Myocyte (in vitro differentiated cells): ENCODE measurements at regions not wholly inside any gene's neighbourhood (a gene's known extent, or its start where the extent isn't known, plus 50 kb on each side); places are given as distances from the start of the nearest gene placed in this dataset.
A peak's percentile ranks its signal among the peaks of the same experiment; 100 is the strongest.

Source experiments
- DNase-seq: peaks from one replicate; pipeline ENCODE4 v3.0.0-alpha.2; 2012; ENCODE audit warnings: low read depth

- no peak for DNase-seq
Measured at GRCh38 chr10:21031232-21031795, 134.2 kb upstream of the NEBL start.

- no peak for DNase-seq
Measured at GRCh38 chr10:21030091-21030490, 133.0 kb upstream of the NEBL start.

- DNase-seq = no peak
Measured at GRCh38 chr10:21022821-21023220, 125.7 kb upstream of the NEBL start.

- DNase-seq = no peak
Measured at GRCh38 chr10:21021843-21022594, 124.9 kb upstream of the NEBL start.

GRCh38 chr10:21021231-21021630 lies 124.1 kb upstream of the NEBL start:
- no peak for DNase-seq

GRCh38 chr10:21020545-21020944 lies 123.4 kb upstream of the NEBL start:
- peak; percentile 40 for DNase-seq

GRCh38 chr10:21019436-21019835 lies 122.3 kb upstream of the NEBL start:
- DNase-seq = no peak

- no peak for DNase-seq
Measured at GRCh38 chr10:21015851-21016250, 118.7 kb upstream of the NEBL start.

GRCh38 chr10:21014141-21014540 lies 117.0 kb upstream of the NEBL start:
- DNase-seq = no peak

- DNase-seq = no peak
Measured at GRCh38 chr10:21011433-21012018, 114.4 kb upstream of the NEBL start.

GRCh38 chr10:21010615-21011014 lies 113.5 kb upstream of the NEBL start:
- no peak for DNase-seq

- no peak for DNase-seq
Measured at GRCh38 chr10:21003240-21003822, 106.2 kb upstream of the NEBL start.

GRCh38 chr10:21002091-21002878 lies 105.2 kb upstream of the NEBL start:
- DNase-seq = no peak

GRCh38 chr10:20999699-21000098 lies 102.6 kb upstream of the NEBL start:
- no peak for DNase-seq

GRCh38 chr10:20998036-20998435 lies 100.9 kb upstream of the NEBL start:
- no peak for DNase-seq

- no peak for DNase-seq
Measured at GRCh38 chr10:20995123-20995987, 98.2 kb upstream of the NEBL start.

- DNase-seq = peak; percentile 21
Measured at GRCh38 chr10:20993830-20994527, 96.9 kb upstream of the NEBL start.

GRCh38 chr10:20993389-20993788 lies 96.3 kb upstream of the NEBL start:
- peak; percentile 26 for DNase-seq

GRCh38 chr10:20991526-20991925 lies 94.4 kb upstream of the NEBL start:
- no peak for DNase-seq

GRCh38 chr10:20990604-20991003 lies 93.5 kb upstream of the NEBL start:
- DNase-seq = peak; percentile 2
